HUES48 (cell line): ENCODE measurements at regions not wholly inside any gene's neighbourhood (a gene's known extent, or its start where the extent isn't known, plus 50 kb on each side); places are given as distances from the start of the nearest gene placed in this dataset.

Experiments
- H3K27ac ChIP-seq: one replicate; pipeline ENCODE4 v1.7.0; 2013; ENCODE audit warnings: low read depth, low read length, inconsistent platforms
- H3K27me3 ChIP-seq: 2 replicates; pipeline ENCODE4 v1.6.1; 2013; ENCODE audit warnings: mild to moderate bottlenecking, low read length; ENCODE audit not compliant: control insufficient read depth, insufficient read depth
- H3K36me3 ChIP-seq: 2 replicates; pipeline ENCODE4 v1.6.1; 2013; ENCODE audit warnings: low read length; ENCODE audit not compliant: control insufficient read depth, insufficient read depth
- H3K4me1 ChIP-seq: 2 replicates; pipeline ENCODE4 v1.6.1; 2013; ENCODE audit warnings: mild to moderate bottlenecking, low read length; ENCODE audit not compliant: control insufficient read depth, insufficient read depth
- H3K4me3 ChIP-seq: 2 replicates; pipeline ENCODE4 v1.5.1; 2013; ENCODE audit warnings: mild to moderate bottlenecking, low read depth, low read length
- H3K9ac ChIP-seq: 2 replicates; pipeline ENCODE4 v1.6.1; 2013; ENCODE audit warnings: mild to moderate bottlenecking, low read depth, low read length, moderate library complexity
- H3K9me3 ChIP-seq: 2 replicates; pipeline ENCODE4 v1.6.1; 2013; ENCODE audit warnings: low read length; ENCODE audit not compliant: control insufficient read depth, insufficient read depth

GRCh38 chr3:110956081-110956480, 115.5 kb upstream of the NECTIN3 start:
- H3K27me3 ChIP-seq, result no peaks in the 10 kb centered on the region
- H3K4me1 ChIP-seq, result peaks cover 6% of the 10 kb centered on the region; the same call in 1 of the 2 replicates
- H3K4me3 ChIP-seq, result no peak overlapping the region
- H3K27ac ChIP-seq, result no peak overlapping the region
- H3K9ac ChIP-seq, result no peak overlapping the region
- no peaks in the 10 kb centered on the region for H3K36me3 ChIP-seq
- H3K9me3 ChIP-seq, result peaks cover 6% of the 10 kb centered on the region

DNA sequence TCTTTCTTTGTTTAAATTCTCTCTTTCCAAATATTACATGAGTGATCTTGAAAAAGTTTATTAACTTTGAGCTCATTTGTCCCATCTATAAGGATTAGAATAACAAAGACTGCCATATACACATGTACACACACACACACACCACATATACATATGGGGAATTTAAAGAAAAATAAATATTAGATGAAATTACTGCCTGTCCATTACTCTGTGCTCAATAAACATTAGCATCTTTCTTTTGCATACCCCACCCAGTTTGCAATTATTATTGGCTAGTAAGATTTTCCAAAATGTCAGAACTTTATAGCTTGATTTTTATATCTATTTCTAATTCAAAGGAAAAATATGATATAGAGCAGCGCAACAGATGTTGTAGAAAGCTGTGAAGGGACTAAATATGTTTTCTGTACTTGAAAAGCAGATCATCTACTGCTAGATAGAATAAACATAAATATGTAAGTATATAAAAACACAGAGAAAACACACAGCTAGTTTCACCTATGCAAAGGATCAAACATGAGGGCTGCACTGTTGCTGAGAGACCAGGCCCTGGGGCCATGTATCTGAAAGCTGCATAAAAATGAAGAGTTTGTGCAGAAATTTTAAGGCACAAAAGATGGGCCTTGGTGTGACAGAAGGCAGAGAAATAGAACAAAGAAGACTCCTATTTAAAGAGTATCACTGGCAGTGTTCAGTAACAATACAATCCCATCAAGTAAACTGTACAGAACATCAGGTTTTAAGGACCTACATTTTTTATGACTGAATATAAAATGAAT, 114.2 kb upstream of the NECTIN3 start:
- Histone ChIP-seq H3K4me3 (no peak overlapping the region), H3K9me3 (0 out of 2 replicates have a peak, but pooled peaks cover 2% of the 10 kb centered on the region), H3K27ac (no peak overlapping the region), H3K27me3 (no peaks in the 10 kb centered on the region), H3K9ac (no peak overlapping the region), H3K36me3 (no peaks in the 10 kb centered on the region), H3K4me1 (peaks cover 6% of the 10 kb centered on the region; the same call in 1 of the 2 replicates)

DNA sequence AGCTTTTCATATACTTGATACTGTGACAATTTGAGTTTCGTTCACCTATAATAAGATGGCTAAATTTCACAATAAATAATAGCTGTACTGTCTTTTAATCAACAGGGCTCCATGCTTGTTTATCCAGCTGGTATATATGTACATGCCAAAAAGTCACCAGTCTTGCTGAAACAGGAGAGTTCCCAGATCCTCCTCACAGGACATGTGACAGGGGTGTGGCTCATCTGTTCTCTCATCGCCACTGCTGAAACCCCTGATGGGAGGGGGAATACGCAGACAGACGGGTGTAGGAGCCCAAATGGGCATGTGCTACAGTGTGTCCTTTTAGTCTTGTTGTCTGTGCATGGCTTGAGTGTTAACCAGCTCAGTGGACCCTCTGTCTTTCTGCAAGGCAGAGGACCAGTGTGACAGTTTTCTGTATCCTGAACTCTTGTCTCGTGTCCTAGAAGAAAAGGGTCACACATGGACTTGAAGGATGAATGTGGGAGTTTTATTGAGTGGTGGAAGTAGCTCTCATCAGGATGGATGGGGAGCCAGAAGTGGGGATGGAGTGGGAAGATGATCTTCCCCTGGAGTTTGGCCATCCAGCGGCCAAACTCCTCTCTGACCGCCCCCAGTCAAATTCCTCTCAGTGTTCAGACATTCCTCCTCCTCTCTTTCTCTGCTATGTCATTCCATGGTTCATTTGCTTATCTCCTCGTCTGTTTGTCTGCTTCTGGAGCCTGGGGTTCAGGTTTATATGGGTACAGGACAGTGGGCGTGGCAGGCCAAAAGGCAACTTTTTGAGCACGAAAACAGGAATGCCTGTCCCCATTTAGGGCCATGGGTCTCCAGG, 113.1 kb upstream of the NECTIN3 start:
- H3K36me3 ChIP-seq, result no peaks in the 10 kb centered on the region
- peaks cover 6% of the 10 kb centered on the region; the same call in 1 of the 2 replicates for H3K4me1 ChIP-seq
- H3K9me3 ChIP-seq, result peaks cover 5% of the 10 kb centered on the region; the same call in 1 of the 2 replicates
- H3K4me3 ChIP-seq, result no peak overlapping the region
- no peaks in the 10 kb centered on the region for H3K27me3 ChIP-seq
- no peak overlapping the region for H3K9ac ChIP-seq
- H3K27ac ChIP-seq, result no peak overlapping the region

DNA sequence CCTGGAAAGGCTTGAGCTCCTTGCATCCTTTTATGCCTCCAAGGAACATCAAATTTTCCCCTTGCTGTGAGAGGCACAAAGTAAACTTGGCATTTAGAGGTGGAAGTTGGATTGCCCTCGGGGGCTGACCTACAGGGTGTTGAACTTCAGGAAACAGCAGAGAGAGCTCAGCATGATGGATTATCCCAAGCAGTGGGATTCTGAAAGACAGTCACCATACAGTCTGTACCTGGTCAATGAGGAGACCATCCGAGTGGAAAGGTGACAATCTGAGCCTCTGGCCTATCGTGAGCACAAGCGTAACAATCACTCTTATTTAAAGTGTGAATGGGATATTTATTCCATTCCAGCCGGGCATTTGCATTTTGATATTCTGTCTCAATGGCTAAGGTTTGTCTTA, 105.6 kb upstream of the NECTIN3 start:
- H3K4me1 ChIP-seq, result no peaks in the 10 kb centered on the region
- H3K36me3 ChIP-seq, result no peaks in the 10 kb centered on the region
- no peak overlapping the region; the same call in 1 of the 2 replicates for H3K4me3 ChIP-seq
- H3K27me3 ChIP-seq, result no peaks in the 10 kb centered on the region
- H3K9ac ChIP-seq, result no peak overlapping the region
- H3K9me3 ChIP-seq, result peaks cover 43% of the 10 kb centered on the region
- H3K27ac ChIP-seq, result no peak overlapping the region

GRCh38 chr3:110966966-110967663, 104.5 kb upstream of the NECTIN3 start:
- H3K9ac ChIP-seq, result no peak overlapping the region
- H3K27ac ChIP-seq, result no peak overlapping the region
- H3K4me1 ChIP-seq, result no peaks in the 10 kb centered on the region
- no peak overlapping the region for H3K4me3 ChIP-seq
- H3K27me3 ChIP-seq, result no peaks in the 10 kb centered on the region
- H3K9me3 ChIP-seq, result peaks cover 43% of the 10 kb centered on the region
- no peaks in the 10 kb centered on the region for H3K36me3 ChIP-seq

DNA sequence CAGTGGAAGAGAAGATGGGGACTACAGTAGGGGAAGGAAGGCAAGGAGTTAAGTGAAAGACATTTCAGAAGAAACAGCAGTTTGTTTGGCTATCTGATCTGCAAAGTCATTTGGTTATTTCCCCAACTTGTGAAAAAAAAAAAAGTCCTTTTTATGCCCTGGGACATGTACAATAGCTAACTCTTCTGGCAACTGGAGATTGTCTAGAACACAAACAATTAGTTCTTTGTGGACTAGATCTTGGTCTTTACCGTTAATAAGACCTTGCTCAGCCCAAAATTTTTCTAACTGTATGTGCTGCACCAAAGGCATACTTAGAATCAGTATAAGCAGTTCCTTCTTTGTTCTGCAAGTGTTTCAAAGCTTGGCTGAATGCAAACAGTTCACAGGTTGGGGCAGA, 103.5 kb upstream of the NECTIN3 start:
- Histone ChIP-seq H3K9ac (no peak overlapping the region), H3K9me3 (peaks cover 40% of the 10 kb centered on the region), H3K4me3 (no peak overlapping the region), H3K4me1 (no peaks in the 10 kb centered on the region), H3K27me3 (no peaks in the 10 kb centered on the region), H3K36me3 (no peaks in the 10 kb centered on the region), H3K27ac (no peak overlapping the region)

- peaks cover 29% of the 10 kb centered on the region for H3K9me3 ChIP-seq
- no peaks in the 10 kb centered on the region for H3K36me3 ChIP-seq
- H3K9ac ChIP-seq, result no peak overlapping the region
- no peaks in the 10 kb centered on the region for H3K27me3 ChIP-seq
- no peak overlapping the region for H3K4me3 ChIP-seq
- no peaks in the 10 kb centered on the region for H3K4me1 ChIP-seq
- H3K27ac ChIP-seq, result no peak overlapping the region
Measured at GRCh38 chr3:110969229-110970211, 102.1 kb upstream of the NECTIN3 start.

DNA sequence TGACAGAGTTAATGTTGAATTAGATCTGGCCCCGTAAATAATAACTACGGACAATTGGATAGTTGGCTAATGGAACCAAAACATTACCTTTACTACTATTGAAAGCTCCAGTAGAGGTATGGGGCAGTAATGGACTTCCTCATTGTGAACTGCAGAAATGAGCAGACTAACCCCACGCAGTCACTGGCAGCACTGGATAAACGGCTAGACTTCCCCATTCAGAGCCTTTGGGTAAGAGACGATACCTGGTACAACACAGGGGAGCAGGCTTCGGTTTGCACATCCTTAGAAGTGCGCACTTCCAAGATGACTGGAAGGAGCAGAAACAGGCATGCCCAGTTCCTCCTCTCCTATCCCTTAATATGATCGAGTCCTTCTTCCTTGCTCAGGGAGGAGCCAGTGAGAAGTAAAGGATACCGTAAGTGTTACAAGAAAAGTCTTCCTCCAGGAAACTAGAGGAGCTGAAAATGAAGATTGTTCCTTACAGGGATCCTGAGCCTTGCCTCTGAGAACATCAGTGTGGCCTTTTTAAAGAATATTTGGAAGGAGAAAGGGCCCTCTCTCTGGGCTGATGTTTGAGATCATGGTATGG, 100.5 kb upstream of the NECTIN3 start:
- no peaks in the 10 kb centered on the region for H3K36me3 ChIP-seq
- no peaks in the 10 kb centered on the region for H3K4me1 ChIP-seq
- H3K4me3 ChIP-seq, result no peak overlapping the region
- no peak overlapping the region for H3K9ac ChIP-seq
- peaks cover 17% of the 10 kb centered on the region for H3K9me3 ChIP-seq
- H3K27ac ChIP-seq, result no peak overlapping the region
- H3K27me3 ChIP-seq, result no peaks in the 10 kb centered on the region

GRCh38 chr3:110973263-110973895, 98.2 kb upstream of the NECTIN3 start:
- Histone ChIP-seq H3K9ac (no peak overlapping the region), H3K27ac (no peak overlapping the region), H3K4me3 (no peak overlapping the region), H3K4me1 (no peaks in the 10 kb centered on the region), H3K27me3 (no peaks in the 10 kb centered on the region), H3K9me3 (peaks cover 13% of the 10 kb centered on the region), H3K36me3 (no peaks in the 10 kb centered on the region)
